DOHH2 (cell line): ENCODE measurements at regions not wholly inside any gene's neighbourhood (a gene's known extent, or its start where the extent isn't known, plus 50 kb on each side); places are given as distances from the start of the nearest gene placed in this dataset.

Source experiments
- H3F3A ChIP-seq: fragments of 200-600 bp; sonication (generic), shearing (Covaris generic); 2 replicates; pipeline ENCODE4 v1.6.0; 2016; ENCODE audit warnings: antibody characterized with exemption, mild to moderate bottlenecking; ENCODE audit not compliant: control insufficient read depth, insufficient read depth
- H3K27ac ChIP-seq: fragments of 200-600 bp; sonication (generic); 2 replicates; pipeline ENCODE4 v1.5.1; 2014; ENCODE audit warnings: low read depth, mild to moderate bottlenecking, low read length, moderate library complexity
- H3K27me3 ChIP-seq: fragments of 200-600 bp; sonication (generic); 2 replicates; pipeline ENCODE4 v1.6.1; 2014; ENCODE audit warnings: mild to moderate bottlenecking, low read length, mixed read lengths; ENCODE audit not compliant: control insufficient read depth
- H3K36me3 ChIP-seq: fragments of 200-600 bp; sonication (generic); 2 replicates; pipeline ENCODE4 v1.6.1; 2014; ENCODE audit warnings: mild to moderate bottlenecking, low read length, moderate library complexity, mixed read lengths; ENCODE audit not compliant: control insufficient read depth
- H3K4me1 ChIP-seq: fragments of 200-600 bp; sonication (generic); 2 replicates; pipeline ENCODE4 v1.6.1; 2014; ENCODE audit warnings: mild to moderate bottlenecking, low read length, mixed read lengths; ENCODE audit not compliant: control insufficient read depth
- H3K4me2 ChIP-seq: fragments of 200-600 bp; sonication (generic); 2 replicates; pipeline ENCODE4 v1.6.0; 2014; ENCODE audit warnings: mild to moderate bottlenecking, low read length, moderate library complexity
- H3K4me3 ChIP-seq: fragments of 200-600 bp; sonication (generic); 2 replicates; pipeline ENCODE4 v1.5.1; 2014; ENCODE audit warnings: mild to moderate bottlenecking, low read length, mixed read lengths
- H3K79me2 ChIP-seq: fragments of 200-600 bp; sonication (generic); 2 replicates; pipeline ENCODE4 v1.6.1; 2014; ENCODE audit warnings: mild to moderate bottlenecking, low read length, mixed read lengths; ENCODE audit not compliant: control insufficient read depth
- H3K9me2 ChIP-seq: fragments of 200-600 bp; sonication (generic); replicated peaks from 2 replicates; pipeline ENCODE4 v1.6.1; 2014; ENCODE audit warnings: mild to moderate bottlenecking, low read length, mixed read lengths; ENCODE audit not compliant: control insufficient read depth
- H3K9me3 ChIP-seq: fragments of 200-600 bp; sonication (generic); 2 replicates; pipeline ENCODE4 v1.6.1; 2014; ENCODE audit warnings: antibody characterized with exemption, low read length, mixed read lengths; ENCODE audit not compliant: control insufficient read depth, insufficient read depth
- H4K20me1 ChIP-seq: fragments of 200-600 bp; sonication (generic); 2 replicates; pipeline ENCODE4 v1.6.0; 2014; ENCODE audit warnings: low read depth, mild to moderate bottlenecking, antibody characterized with exemption, low read length, moderate library complexity; ENCODE audit not compliant: control insufficient read depth, insufficient read depth
- CTCF ChIP-seq: fragments of 200-600 bp; sonication (generic); IDR thresholded peaks from one replicate; pipeline ENCODE4 v1.5.1; 2014; ENCODE audit warnings: antibody characterized with exemption, mild to moderate bottlenecking, low read depth, low read length; ENCODE audit not compliant: poor library complexity, severe bottlenecking
- EZH2phosphoT487 ChIP-seq: fragments of 200-600 bp; sonication (generic); IDR thresholded peaks from 2 replicates; pipeline ENCODE4 v1.6.1; 2017; ENCODE audit warnings: borderline replicate concordance, mild to moderate bottlenecking, antibody characterized with exemption, low read length, moderate library complexity, mixed read lengths

- no peaks in the 10 kb centered on the region for H3K27me3 ChIP-seq
- H3F3A ChIP-seq: no peaks in the 10 kb centered on the region
- H3K4me2 ChIP-seq: no peak overlapping the region
- TF ChIP-seq CTCF: no peak
- no peak for TF ChIP-seq EZH2phosphoT487
- no peaks in the 10 kb centered on the region for H3K9me2 ChIP-seq
- no peak overlapping the region for H3K27ac ChIP-seq
- no peaks in the 10 kb centered on the region for H4K20me1 ChIP-seq
- no peak overlapping the region for H3K4me3 ChIP-seq
- H3K79me2 ChIP-seq: no peaks in the 10 kb centered on the region
- H3K9me3 ChIP-seq: no peaks in the 10 kb centered on the region
- H3K36me3 ChIP-seq: no peaks in the 10 kb centered on the region
- H3K4me1 ChIP-seq: no peaks in the 10 kb centered on the region
Observed at GRCh38 chr9:85186218-85186585, 516.7 kb downstream of the NTRK2 start.

DNA sequence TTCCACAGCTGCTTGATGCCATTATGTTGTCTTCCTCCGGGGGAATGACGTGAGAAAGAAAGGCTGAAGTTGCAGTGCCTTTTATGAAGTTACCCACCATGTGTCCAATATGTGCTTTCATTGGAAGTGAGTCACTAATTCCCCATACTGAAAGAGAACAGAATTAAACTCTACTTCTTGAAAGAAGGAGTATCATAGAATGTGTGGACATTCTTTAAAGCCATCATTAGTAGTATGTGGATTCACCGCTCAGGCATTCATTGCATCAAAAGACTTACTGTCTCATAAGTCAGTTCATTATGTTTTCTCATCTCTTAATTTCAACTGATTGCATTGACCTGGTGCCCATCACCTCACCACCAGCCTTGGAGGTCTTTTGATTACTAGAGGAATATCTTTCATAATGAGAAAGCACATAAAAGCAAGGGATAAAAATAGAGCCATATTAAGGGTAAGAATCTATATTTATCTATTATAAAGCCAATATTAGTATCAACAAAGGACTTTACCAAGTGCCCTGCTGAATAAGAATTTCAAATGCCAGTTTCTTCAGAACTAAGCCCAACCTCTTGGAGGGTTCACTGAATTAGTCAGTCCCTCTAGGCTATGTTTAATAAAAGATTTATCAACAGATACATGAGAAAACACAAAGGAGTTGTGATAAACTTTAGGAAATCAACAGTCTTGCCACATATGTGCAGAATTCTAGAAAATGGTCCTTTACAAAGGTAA lies 516.1 kb downstream of the NTRK2 start:
- H3K79me2 ChIP-seq: no peaks in the 10 kb centered on the region
- H3K9me2 ChIP-seq: no peaks in the 10 kb centered on the region
- no peaks in the 10 kb centered on the region for H3K4me1 ChIP-seq
- no peak for TF ChIP-seq CTCF
- H3K27ac ChIP-seq: no peak overlapping the region
- H3K27me3 ChIP-seq: no peaks in the 10 kb centered on the region
- no peak overlapping the region for H3K4me3 ChIP-seq
- no peaks in the 10 kb centered on the region for H4K20me1 ChIP-seq
- H3K4me2 ChIP-seq: no peak overlapping the region
- no peaks in the 10 kb centered on the region for H3K36me3 ChIP-seq
- no peaks in the 10 kb centered on the region for H3F3A ChIP-seq
- H3K9me3 ChIP-seq: no peaks in the 10 kb centered on the region

DNA sequence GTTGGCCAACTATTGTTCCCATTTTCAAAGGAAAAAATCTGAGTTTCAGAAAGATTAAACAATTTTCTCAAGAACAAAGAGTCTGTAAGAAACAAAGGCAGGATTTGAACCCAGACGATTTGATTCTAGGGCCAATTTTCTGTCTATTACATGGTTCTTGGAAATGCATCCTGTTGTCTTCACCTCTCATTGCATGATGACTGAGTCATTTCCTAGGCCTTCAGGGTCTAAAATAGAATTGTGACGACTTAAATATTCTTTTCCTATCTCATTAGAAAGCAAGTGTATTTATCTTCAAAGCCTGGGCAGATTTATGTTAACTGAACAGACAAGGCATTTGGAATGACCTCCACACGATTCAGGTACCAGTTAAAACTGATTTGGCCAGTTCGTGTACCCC lies 512.9 kb downstream of the NTRK2 start:
- no peak overlapping the region for H3K4me3 ChIP-seq
- TF ChIP-seq EZH2phosphoT487 (no peak), CTCF (no peak)
- no peaks in the 10 kb centered on the region for H3K79me2 ChIP-seq
- no peaks in the 10 kb centered on the region for H3K4me1 ChIP-seq
- no peaks in the 10 kb centered on the region for H4K20me1 ChIP-seq
- H3K27ac ChIP-seq: no peak overlapping the region
- no peaks in the 10 kb centered on the region for H3K9me3 ChIP-seq
- H3K9me2 ChIP-seq: no peaks in the 10 kb centered on the region
- H3K4me2 ChIP-seq: no peak overlapping the region
- no peaks in the 10 kb centered on the region for H3F3A ChIP-seq
- no peaks in the 10 kb centered on the region for H3K36me3 ChIP-seq
- no peaks in the 10 kb centered on the region for H3K27me3 ChIP-seq
